Fibroblast of skin of back (primary cell): ENCODE measurements at regions not wholly inside any gene's neighbourhood (a gene's known extent, or its start where the extent isn't known, plus 50 kb on each side); places are given as distances from the start of the nearest gene placed in this dataset.
A peak's percentile ranks its signal among the peaks of the same experiment; 100 is the strongest.

Source experiments
- DNase-seq: peaks from one replicate; pipeline ENCODE4 v3.0.0-alpha.2; 2013

DNA sequence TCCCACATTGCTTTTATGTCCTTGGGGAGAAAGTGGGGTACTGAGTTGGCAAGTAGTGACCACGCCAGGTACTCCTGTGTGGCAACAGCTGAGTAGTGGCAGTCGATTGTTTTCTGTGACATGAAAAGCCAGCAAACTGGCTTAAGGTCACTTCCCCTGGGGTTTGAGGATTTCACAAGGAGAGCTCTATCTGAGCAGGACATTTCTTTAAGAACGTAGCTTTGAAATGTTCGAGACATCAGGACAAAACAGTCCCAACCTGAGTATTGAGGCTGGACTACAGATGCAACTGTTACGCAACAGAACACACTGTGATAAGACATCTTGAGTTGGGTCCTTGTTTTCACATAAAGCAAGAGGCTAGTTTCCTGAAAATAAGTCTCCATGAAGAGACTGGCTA, 146.7 kb upstream of the KLF14 start:
- no peak for DNase-seq

DNA sequence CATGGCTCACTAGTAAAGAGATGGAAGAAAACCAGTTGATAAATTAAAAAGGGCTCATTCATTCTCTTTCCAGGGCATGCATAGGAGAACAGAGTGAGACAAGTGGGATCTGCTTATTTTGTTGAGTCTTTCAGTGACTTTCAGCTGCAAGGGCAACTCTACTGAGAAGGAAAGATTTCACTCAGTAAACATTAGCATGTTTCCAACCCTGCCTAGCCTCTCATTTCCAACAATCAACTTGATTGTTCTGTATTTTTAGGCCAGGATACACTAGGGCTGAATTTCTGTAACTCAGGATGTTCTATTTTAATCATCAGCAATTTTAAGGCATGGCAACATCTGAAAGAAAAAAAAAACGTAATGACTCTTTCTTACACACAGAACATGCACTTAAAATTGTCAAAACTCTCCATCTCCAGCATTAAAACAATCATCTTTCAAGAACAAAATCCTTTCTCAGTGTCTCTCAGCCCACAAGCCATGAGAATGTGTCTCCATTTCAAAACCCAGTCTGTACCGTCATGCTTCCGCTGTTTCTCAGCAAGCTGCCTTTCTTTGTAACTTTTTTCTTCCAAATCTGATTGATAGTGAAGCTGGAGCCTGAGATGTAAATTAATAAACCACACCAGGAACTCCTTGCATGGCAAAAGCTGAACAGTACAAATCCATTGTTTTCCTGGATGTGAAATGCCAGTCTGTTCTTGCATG, 147.2 kb upstream of the KLF14 start:
- DNase-seq: no peak

DNA sequence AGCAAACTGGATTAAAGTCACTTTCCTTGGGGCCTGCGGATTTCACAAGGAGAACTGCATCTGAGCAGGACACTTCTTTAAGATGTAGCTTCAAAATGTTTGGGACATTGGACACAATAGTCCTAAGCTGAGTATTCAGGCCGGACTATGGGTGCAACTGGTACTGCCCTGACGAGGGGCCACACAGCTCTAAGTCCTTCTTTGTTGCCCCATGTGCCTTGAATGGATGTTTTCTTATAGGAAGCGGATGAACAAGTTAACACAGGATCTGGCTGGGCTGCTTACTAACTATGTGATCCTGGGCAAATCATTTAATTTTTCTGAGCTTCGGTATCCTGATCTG, 147.8 kb upstream of the KLF14 start:
- DNase-seq: no peak

DNA sequence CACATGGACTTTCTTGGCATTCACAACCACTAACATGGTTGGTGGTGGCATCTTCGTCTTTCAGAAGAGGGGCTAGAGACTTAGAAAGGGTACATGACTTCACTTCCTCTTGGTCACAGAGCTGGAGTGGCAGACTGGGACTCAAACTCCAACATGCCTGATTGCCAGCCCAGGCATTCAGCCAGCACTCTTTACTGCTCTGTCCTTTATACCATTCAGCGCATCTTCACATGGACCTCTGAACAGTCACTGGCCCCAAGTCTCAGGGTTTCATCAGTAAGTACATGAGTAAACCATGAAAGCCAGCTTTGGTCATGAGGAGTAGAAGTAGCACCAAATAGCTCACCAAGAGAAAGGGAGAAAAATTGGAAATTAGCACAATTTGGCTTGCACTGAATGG, 148.4 kb upstream of the KLF14 start:
- DNase-seq: no peak

GRCh38 chr7:130883928-130884327, 149.9 kb upstream of the KLF14 start:
- DNase-seq: no peak

GRCh38 chr7:130884437-130885417, 150.7 kb upstream of the KLF14 start:
- no peak for DNase-seq

GRCh38 chr7:130886438-130887135, 152.6 kb upstream of the KLF14 start:
- DNase-seq: no peak

GRCh38 chr7:130887182-130887956, 153.4 kb upstream of the KLF14 start:
- peak; percentile 95 for DNase-seq

- DNase-seq: peak; percentile 38
Measured at GRCh38 chr7:130887957-130888371, 154.0 kb upstream of the KLF14 start.

DNA sequence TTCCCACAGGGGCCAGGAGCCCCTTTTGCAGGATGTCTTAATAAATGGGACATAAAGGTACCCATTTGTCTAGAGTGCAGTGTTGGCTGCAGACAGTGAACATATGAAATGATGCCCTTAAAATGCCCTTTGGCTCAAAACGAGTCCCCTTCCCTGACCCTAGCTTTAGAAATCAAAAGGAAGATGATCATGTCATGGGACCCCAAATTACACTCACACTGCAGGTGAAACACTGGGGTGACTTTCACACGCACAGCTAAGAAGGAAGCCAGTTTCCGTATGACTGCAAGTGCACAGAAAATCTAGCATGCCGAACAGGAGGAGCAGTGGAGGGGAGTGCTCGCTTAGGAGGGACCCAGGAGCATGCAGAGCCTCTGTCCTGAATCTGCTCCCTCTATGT, 154.5 kb upstream of the KLF14 start:
- no peak for DNase-seq

- DNase-seq: no peak
Measured at GRCh38 chr7:130890176-130891020, 156.4 kb upstream of the KLF14 start.

DNA sequence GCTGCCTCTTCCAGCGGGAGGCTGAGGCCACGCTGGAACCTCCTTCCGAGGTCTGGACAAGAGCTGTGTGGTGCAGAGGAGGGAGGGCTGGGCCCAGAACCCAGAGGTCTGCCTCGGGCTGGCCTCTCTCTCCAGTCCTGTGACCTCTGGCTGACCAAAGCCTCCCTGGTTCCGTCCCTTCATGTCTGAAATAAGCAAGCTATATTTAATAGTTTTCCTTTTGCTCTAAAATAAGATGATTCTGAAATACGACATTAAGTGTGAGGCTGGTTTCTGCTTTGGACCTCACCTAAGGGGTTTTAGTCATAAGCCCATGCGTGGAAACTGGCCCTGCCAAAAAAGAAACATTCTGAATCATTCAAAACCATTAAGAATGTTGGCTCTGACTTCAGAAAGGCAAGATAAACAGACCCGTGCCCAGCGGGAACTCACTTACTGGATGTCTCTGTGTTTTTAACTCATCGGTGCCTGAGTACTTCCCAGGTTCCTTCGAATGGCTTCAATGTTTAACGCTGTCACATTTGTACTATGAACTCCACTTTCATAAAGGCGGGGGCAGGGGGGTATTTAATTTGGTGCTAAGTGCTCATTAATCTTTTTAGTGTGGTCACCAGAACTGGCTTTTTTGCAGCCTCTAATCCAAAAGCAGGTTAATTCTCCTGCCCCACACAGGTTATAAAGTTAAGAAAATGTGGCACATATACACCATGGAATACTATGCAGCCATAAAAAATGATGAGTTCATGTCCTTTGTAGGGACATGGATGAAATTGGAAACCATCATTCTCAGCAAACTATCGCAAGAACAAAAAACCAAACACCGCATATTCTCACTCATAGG, 157.5 kb upstream of the KLF14 start:
- peak; percentile 97 for DNase-seq

DNA sequence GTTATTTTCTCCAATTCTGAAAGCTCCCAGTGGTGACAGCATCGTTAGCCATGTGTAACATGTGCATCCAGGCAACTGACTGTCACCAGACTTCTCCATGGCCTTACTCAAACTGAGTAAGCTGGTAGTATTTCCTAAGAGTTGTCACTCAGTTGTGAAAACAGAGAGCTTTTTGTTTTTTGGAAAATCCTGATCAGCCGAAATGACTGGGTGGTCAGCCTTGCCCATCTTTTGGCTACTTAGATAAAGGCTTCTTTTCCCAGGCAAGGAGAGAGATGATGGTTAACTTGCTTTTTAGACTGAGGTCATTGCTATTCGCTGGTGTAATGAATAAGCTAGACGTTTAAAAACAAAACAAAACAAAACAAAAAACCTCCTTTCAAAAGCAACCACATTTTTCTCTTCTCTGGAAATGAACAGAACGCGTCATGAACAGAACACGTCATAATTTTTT, 159.5 kb upstream of the KLF14 start:
- DNase-seq: peak; percentile 75

DNA sequence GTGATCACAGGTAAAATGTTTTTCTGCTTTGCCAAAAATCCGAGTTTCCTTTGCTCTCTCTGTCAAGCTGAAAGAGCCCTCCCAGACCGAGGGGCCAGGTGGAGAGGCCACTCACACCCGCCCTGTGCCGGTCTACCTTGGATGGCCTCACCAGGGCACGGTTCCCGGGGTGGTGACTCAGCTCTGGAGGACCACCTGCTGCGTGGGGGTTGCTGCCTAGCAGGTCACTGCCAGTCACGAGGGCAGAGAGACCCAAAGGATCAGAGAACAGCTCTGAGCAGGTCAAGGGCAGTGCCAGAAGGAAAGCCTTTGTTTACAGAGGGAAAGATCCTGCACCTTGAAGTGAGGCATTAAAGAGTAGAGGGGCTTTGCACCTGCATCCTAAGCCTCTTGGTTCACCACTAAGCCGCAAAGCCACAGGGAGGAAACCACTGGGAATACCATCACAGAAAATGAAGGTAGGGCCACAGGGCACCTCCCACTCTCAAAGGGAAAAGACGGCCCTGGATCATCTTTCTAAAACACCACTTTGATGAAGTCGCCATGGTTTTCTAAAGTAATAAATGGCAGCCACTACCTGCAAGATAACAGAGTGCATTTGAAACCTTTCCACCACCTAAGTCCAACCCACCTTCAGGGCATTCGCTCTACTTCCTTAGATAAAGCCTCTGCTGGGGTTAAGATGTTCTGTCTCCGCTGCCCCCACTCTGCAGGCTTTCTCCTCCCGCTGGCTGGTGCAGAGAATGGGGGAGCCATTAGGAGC, 160.3 kb upstream of the KLF14 start:
- DNase-seq: peak; percentile 51

GRCh38 chr7:130894909-130895750, 161.1 kb upstream of the KLF14 start:
- DNase-seq: no peak

DNA sequence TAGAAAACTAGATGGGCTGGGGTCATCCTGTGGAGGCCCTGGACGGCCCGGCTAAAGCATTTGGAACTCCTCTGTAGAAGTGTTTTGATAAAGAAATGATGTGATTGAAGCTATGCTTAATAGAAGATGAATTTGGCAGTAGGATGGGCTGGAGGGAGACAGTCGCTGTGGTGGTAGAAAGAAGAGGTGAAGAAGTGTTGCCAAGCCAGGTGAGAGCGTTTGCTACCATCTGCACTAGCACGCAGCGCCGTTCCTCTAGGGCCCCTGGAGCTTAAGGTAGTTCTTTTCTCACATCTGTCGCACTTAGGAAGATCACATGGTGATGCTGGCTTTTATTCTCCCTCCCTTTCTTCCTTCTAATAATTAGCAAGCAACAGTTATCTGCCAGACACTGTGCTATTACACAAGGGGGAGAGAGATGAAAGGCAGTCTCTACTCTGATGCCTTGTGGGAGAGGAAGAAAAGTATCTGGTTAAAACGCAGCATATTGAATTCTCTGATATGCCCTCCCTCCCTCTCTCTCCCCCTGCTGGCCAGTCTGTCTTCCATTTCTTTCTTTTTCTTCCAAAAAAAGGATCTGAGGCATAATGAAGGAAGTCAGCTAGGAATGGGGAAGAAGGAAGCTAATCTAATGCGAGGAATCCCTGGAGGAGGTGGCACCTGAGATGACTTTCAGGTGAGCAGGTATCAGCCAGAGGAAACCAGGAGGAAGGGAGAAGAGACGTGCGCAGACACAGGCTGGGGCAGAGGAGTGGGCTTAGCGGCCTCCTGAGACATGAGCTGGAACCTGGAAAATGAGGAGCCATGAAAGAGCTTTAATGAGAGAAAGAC, 162.3 kb upstream of the KLF14 start:
- peak; percentile 45 for DNase-seq

DNA sequence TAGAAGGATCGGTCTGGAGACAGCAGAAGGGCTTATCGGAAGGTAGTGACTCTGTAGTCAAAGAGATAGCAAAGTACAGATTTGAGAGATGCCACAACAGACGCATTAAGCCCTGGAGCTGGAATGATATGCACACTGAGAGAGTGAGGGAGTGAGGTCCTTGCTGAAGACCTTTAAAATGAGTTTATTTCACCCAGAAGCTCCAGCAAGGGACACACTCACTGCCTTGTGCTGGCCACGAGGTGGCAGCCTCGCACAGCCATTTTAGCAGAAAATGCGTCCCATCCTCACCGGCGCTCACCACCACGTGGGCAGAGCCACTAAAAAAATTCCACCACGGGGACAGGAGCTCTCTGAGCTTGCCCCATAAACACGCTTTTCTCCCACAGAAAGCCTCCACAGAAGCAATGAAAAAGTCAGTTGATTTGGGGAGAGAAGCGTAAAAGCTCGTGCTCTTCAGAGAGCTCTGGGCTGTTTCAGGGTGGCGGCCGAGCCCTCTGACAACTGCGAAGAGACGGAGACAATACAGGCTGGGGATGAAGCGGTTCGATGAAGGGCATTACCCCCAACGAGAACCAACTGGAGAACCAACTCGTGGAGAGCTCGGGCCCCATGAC, 163.0 kb upstream of the KLF14 start:
- DNase-seq: peak; percentile 82
